Upper lobe of right lung (tissue), 1 donor: ENCODE measurements at regions not wholly inside any gene's neighbourhood (a gene's known extent, or its start where the extent isn't known, plus 50 kb on each side); places are given as distances from the start of the nearest gene placed in this dataset.

Experiments used
- ATAC-seq: fragments of 200-7000 bp; cut with Tn5 transposase; one replicate; pipeline ENCODE4 v1.9.1; 2020; ENCODE audit warnings: mild to moderate bottlenecking, moderate library complexity
- DNase-seq: peaks from one replicate; pipeline ENCODE4 v3.0.0-alpha.2; 2020
- H3K27ac ChIP-seq: fragments of 200-600 bp; one replicate; pipeline ENCODE4 v1.8.0; 2022
- H3K27me3 ChIP-seq: fragments of 200-600 bp; one replicate; pipeline ENCODE4 v1.8.0; 2022; ENCODE audit warnings: mild to moderate bottlenecking
- H3K36me3 ChIP-seq: fragments of 200-600 bp; one replicate; pipeline ENCODE4 v1.8.0; 2022
- H3K4me1 ChIP-seq: fragments of 200-600 bp; one replicate; pipeline ENCODE4 v1.8.0; 2022
- H3K4me3 ChIP-seq: fragments of 200-600 bp; one replicate; pipeline ENCODE4 v1.8.0; 2022; ENCODE audit warnings: mild to moderate bottlenecking
- H3K9me3 ChIP-seq: fragments of 200-600 bp; one replicate; pipeline ENCODE4 v1.8.0; 2022
- CTCF ChIP-seq: fragments of 200-600 bp; IDR thresholded peaks from one replicate; pipeline ENCODE4 v1.8.0; 2022; ENCODE audit warnings: antibody characterized with exemption
- intact Hi-C: fragments of 100-400 bp; cut with DNase I; formaldehyde crosslinking; loops from one replicate; pipeline ENCODE4 v1.11.0; 2022
- donor health status: DM: no; HTN: yes; CAD: no; lungs with severe emphysema.

- peaks cover 9% of the 10 kb centered on the region for H3K9me3 ChIP-seq
These were observed 170.0 kb upstream of the DAPK1 start for GRCh38 chr9:87327575-87328125.

DNA sequence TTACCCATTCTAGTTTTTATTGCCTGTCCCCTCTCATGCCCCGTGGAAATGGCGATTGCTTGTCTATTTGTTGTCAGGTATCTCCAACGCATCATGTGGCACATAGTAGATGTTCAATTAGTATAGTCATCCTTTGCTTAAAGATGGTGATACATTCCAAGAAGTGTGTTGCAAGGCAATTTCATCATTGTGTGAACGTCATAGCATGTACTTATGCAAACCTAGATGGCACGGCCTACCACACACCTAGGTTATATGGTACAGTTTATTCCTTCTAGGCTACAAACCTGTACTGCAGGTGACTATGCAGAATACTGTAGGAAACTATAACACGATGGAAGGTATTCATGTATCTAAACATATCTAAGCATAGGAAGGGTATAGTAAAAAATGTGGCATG is 163.9 kb upstream of the DAPK1 start:
- no peaks in the 10 kb centered on the region for H3K4me1 ChIP-seq
- ATAC-seq: no peak
- no peaks in the 10 kb centered on the region for H3K27me3 ChIP-seq
- intact Hi-C loops: loop anchor here (10.0 kb wide), 1 partner anchor 331 kb away; no protein-coding TSS in a partner anchor
- no peaks in the 10 kb centered on the region for H3K36me3 ChIP-seq
- H3K4me3 ChIP-seq: no peak overlapping the region
- TF ChIP-seq CTCF: no peak
- H3K9me3 ChIP-seq: peaks cover 9% of the 10 kb centered on the region
- no peak overlapping the region for H3K27ac ChIP-seq
- no peak for DNase-seq

More at GRCh38 chr9:87327575-87328125, 170.0 kb upstream of the DAPK1 start:
- no peak for TF ChIP-seq CTCF
- H3K27ac ChIP-seq: no peak overlapping the region
- H3K4me3 ChIP-seq: no peak overlapping the region
- no peak for DNase-seq
- intact Hi-C loops: loop anchor here (10.0 kb wide), 2 partner anchors 843 to 903 kb away; no protein-coding TSS in a partner anchor
- no peaks in the 10 kb centered on the region for H3K36me3 ChIP-seq
- ATAC-seq: no peak
- peaks cover 6% of the 10 kb centered on the region for H3K27me3 ChIP-seq
- H3K4me1 ChIP-seq: no peaks in the 10 kb centered on the region

DNA sequence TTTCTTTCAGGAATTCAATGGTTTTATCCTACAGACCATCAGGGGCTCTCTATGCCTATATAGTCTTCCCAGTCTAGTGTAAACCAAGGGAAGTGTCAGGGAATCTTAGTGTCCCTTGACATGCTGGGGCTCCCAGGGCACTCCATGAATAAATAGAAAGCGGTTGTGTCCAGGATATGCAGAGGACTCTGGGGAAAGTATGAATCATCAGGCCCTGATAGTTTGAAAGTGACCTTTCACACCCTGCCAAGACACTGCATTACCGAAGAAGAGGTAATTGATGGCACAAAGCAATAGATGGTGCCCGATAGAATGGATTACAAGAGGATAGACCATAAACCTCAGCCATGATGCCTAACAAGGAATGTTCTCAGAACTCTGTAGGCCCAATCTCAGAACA is 163.3 kb upstream of the DAPK1 start:
- no peaks in the 10 kb centered on the region for H3K4me1 ChIP-seq
- no peaks in the 10 kb centered on the region for H3K27me3 ChIP-seq
- H3K36me3 ChIP-seq: no peaks in the 10 kb centered on the region
- TF ChIP-seq CTCF: no peak
- no peak for DNase-seq
- ATAC-seq: no peak
- no peak overlapping the region for H3K27ac ChIP-seq
- H3K4me3 ChIP-seq: no peak overlapping the region
- peaks cover 9% of the 10 kb centered on the region for H3K9me3 ChIP-seq
- intact Hi-C loops: loop anchor here (10.0 kb wide), 1 partner anchor 330 kb away; no protein-coding TSS in a partner anchor

GRCh38 chr9:87336407-87336806 is 161.3 kb upstream of the DAPK1 start:
- Histone ChIP-seq H3K36me3 (no peaks in the 10 kb centered on the region), H3K4me3 (no peak overlapping the region), H3K4me1 (no peaks in the 10 kb centered on the region), H3K9me3 (peaks cover 4% of the 10 kb centered on the region), H3K27me3 (no peaks in the 10 kb centered on the region), H3K27ac (no peak overlapping the region)
- no peak for TF ChIP-seq CTCF
- DNase-seq (no peak), ATAC-seq (peak; percentile 42)
- intact Hi-C loops: loop anchor here (10.0 kb wide), 1 partner anchor 328 kb away; no protein-coding TSS in a partner anchor

- ATAC-seq: peak; percentile 89
- Histone ChIP-seq H3K27ac (no peak overlapping the region), H3K4me3 (peak overlapping the region; percentile 45)
These were observed 160.7 kb upstream of the DAPK1 start for GRCh38 chr9:87336914-87337333.

More at GRCh38 chr9:87336914-87337333, 160.7 kb upstream of the DAPK1 start:
- TF ChIP-seq CTCF: peak; percentile 68
- intact Hi-C loops: loop anchor here (10.0 kb wide), 1 partner anchor 328 kb away; no protein-coding TSS in a partner anchor
- Histone ChIP-seq H3K9me3 (no peaks in the 10 kb centered on the region), H3K27me3 (no peaks in the 10 kb centered on the region), H3K4me1 (no peaks in the 10 kb centered on the region), H3K36me3 (no peaks in the 10 kb centered on the region)
- no peak for DNase-seq
